ENCODE measurements at regions not wholly inside any gene's neighbourhood (a gene's known extent, or its start where the extent isn't known, plus 50 kb on each side); places are given as distances from the start of the nearest gene placed in this dataset.

DNA sequence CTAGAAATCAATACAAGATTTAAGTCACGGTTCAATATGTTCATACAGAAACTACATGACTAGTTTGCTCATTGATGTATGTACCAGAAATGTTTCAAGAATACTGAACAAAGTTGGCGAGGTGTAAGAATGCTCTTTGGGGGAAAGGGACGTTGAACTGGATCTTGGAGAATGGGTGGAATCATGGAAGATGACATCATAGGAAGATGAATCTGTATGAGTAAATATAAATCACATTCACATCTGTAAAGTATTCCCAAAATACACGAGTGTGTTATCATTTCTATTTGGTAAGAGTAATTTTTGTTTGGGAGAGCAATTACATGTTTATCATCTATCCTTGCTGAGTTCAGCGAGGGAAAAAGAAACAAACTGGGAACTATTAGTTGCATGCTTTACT, 162.2 kb upstream of the TMTC1 start:
- no peak overlapping the region for H3K4me3 ChIP-seq (ENCODE audit: low read depth in 1 of 3, low read length in 3 of 3)
- no peaks in the 10 kb centered on the region for H3K4me1 ChIP-seq (ENCODE audit: control insufficient read depth in 4 of 4, insufficient read depth in 4 of 4, low read length in 3 of 4)
- no peak for DNase-seq (ENCODE audit: low spot score)
- H3K9ac ChIP-seq (ENCODE audit: low read depth in 1 of 2, low read length in 2 of 2), result no peak overlapping the region
- H3K9me3 ChIP-seq (ENCODE audit: control insufficient read depth in 4 of 4, low read length in 3 of 4), result no peaks in the 10 kb centered on the region
- H3K27ac ChIP-seq (ENCODE audit: low read depth in 1 of 2, low read length in 2 of 2), result no peak overlapping the region
- no peak for TF ChIP-seq SP1 (IDR thresholded peaks at IDR 0.05)
- TF ChIP-seq HNF4G (IDR thresholded peaks at IDR 0.05), result no peak
- no peak for TF ChIP-seq JUND (IDR thresholded peaks at IDR 0.05)
- 64% methylated on average over 5 of the region's 5 CpGs for WGBS
- H3K27me3 ChIP-seq (ENCODE audit: control insufficient read depth in 4 of 4, insufficient read depth in 4 of 4, low read length in 3 of 4), result no peaks in the 10 kb centered on the region
- no peaks in the 10 kb centered on the region for H3K36me3 ChIP-seq (ENCODE audit: control insufficient read depth in 4 of 4, insufficient read depth in 3 of 4, low read depth in 1 of 4, low read length in 3 of 4)

DNA sequence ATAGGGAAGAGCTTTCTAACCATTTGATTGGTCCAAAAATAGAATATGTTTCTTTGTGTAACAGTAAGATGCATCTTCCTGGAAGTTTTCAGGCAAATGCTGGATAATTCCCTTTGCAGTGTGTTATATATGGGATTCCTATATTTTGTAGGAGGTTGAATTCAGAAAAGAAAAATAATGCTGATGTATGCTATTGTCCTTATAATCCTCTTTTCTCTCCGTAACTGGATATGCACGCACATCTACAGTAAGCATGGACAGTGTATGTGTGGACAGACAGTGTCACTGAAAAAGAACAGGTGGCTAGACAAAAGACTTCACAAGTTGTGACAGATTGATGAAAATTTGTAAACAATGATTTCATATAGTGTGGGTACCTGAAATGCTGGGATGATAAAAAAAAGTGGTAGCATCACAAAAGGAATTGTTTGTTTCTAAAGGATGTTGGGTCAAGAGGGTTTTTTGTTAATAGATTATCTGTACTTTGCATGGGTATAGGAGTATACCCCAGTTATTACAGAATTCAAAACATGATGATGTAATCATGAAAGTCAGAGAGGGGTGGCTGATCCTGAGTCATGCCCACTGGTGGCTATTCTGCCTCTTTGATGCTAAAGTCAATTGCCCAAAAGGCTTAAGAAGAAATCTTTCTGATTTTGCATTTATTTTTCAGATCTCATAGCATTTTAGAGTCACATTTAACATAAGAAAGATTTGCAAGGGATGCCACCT, 160.7 kb upstream of the TMTC1 start:
- Histone ChIP-seq H3K9ac (ENCODE audit: low read depth in 1 of 2, low read length in 2 of 2) (no peak overlapping the region), H3K4me1 (ENCODE audit: control insufficient read depth in 4 of 4, insufficient read depth in 4 of 4, low read length in 3 of 4) (no peaks in the 10 kb centered on the region), H3K36me3 (ENCODE audit: control insufficient read depth in 4 of 4, insufficient read depth in 3 of 4, low read depth in 1 of 4, low read length in 3 of 4) (no peaks in the 10 kb centered on the region), H3K27ac (ENCODE audit: low read depth in 1 of 2, low read length in 2 of 2) (no peak overlapping the region), H3K27me3 (ENCODE audit: control insufficient read depth in 4 of 4, insufficient read depth in 4 of 4, low read length in 3 of 4) (no peaks in the 10 kb centered on the region), H3K9me3 (ENCODE audit: control insufficient read depth in 4 of 4, low read length in 3 of 4) (peaks cover 0 to 6% (median 1%) of the 10 kb centered on the region in 4 donors), H3K4me3 (ENCODE audit: low read depth in 1 of 3, low read length in 3 of 3) (no peak overlapping the region)
- TF ChIP-seq FOXA2 (IDR thresholded peaks at IDR 0.05), result no peak
- no peak for TF ChIP-seq GABPA (IDR thresholded peaks at IDR 0.05 in 1 of 2, conservative IDR thresholded peaks at IDR 0.05 in 1 of 2)
- no peak for TF ChIP-seq FOXA1 (IDR thresholded peaks at IDR 0.05)
- TF ChIP-seq SP1 (IDR thresholded peaks at IDR 0.05), result no peak
- TF ChIP-seq, protein P1, sequence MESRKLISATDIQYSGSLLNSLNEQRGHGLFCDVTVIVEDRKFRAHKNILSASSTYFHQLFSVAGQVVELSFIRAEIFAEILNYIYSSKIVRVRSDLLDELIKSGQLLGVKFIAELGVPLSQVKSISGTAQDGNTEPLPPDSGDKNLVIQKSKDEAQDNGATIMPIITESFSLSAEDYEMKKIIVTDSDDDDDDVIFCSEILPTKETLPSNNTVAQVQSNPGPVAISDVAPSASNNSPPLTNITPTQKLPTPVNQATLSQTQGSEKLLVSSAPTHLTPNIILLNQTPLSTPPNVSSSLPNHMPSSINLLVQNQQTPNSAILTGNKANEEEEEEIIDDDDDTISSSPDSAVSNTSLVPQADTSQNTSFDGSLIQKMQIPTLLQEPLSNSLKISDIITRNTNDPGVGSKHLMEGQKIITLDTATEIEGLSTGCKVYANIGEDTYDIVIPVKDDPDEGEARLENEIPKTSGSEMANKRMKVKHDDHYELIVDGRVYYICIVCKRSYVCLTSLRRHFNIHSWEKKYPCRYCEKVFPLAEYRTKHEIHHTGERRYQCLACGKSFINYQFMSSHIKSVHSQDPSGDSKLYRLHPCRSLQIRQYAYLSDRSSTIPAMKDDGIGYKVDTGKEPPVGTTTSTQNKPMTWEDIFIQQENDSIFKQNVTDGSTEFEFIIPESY (IDR thresholded peaks at IDR 0.05), result no peak
- TF ChIP-seq, protein P2, sequence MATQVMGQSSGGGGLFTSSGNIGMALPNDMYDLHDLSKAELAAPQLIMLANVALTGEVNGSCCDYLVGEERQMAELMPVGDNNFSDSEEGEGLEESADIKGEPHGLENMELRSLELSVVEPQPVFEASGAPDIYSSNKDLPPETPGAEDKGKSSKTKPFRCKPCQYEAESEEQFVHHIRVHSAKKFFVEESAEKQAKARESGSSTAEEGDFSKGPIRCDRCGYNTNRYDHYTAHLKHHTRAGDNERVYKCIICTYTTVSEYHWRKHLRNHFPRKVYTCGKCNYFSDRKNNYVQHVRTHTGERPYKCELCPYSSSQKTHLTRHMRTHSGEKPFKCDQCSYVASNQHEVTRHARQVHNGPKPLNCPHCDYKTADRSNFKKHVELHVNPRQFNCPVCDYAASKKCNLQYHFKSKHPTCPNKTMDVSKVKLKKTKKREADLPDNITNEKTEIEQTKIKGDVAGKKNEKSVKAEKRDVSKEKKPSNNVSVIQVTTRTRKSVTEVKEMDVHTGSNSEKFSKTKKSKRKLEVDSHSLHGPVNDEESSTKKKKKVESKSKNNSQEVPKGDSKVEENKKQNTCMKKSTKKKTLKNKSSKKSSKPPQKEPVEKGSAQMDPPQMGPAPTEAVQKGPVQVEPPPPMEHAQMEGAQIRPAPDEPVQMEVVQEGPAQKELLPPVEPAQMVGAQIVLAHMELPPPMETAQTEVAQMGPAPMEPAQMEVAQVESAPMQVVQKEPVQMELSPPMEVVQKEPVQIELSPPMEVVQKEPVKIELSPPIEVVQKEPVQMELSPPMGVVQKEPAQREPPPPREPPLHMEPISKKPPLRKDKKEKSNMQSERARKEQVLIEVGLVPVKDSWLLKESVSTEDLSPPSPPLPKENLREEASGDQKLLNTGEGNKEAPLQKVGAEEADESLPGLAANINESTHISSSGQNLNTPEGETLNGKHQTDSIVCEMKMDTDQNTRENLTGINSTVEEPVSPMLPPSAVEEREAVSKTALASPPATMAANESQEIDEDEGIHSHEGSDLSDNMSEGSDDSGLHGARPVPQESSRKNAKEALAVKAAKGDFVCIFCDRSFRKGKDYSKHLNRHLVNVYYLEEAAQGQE (IDR thresholded peaks at IDR 0.05), result no peak
- TF ChIP-seq HNF4A (conservative IDR thresholded peaks at IDR 0.05), result no peak
- no peak for TF ChIP-seq RAD21 (IDR thresholded peaks at IDR 0.05)
- TF ChIP-seq TAF1 (conservative IDR thresholded peaks at IDR 0.05), result no peak
- TF ChIP-seq HNF4G (IDR thresholded peaks at IDR 0.05), result no peak
- DNase-seq (ENCODE audit: low spot score), result no peak
- 94% methylated on average over 2 of the region's 2 CpGs for WGBS

DNA sequence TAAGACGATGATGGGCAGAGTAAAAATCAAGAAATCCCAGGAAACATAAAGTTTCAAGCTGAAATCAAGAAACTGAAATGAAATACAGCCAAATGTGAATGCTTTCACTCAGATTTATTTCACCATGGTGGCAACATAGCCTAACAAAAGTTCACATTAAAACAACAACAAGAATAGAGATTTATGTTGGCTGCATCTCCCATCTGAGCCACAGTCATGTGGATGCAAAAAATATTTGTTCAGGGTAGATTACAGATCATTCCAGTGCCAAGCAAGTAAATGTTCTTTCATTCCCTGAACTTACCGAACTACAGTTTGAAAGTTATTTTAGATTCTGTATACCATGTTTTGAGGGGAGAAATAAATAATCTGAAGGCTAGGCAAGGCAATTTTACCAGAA, 159.9 kb upstream of the TMTC1 start:
- no peak overlapping the region for H3K4me3 ChIP-seq (ENCODE audit: low read depth in 1 of 3, low read length in 3 of 3)
- H3K36me3 ChIP-seq (ENCODE audit: control insufficient read depth in 4 of 4, insufficient read depth in 3 of 4, low read depth in 1 of 4, low read length in 3 of 4), result no peaks in the 10 kb centered on the region
- TF ChIP-seq TAF1 (conservative IDR thresholded peaks at IDR 0.05) (no peak), HNF4G (IDR thresholded peaks at IDR 0.05) (no peak), FOXA1 (IDR thresholded peaks at IDR 0.05) (no peak), YY1 (IDR thresholded peaks at IDR 0.05) (no peak), SP1 (IDR thresholded peaks at IDR 0.05) (no peak), HNF4A (conservative IDR thresholded peaks at IDR 0.05) (no peak)
- TF ChIP-seq, protein P3, sequence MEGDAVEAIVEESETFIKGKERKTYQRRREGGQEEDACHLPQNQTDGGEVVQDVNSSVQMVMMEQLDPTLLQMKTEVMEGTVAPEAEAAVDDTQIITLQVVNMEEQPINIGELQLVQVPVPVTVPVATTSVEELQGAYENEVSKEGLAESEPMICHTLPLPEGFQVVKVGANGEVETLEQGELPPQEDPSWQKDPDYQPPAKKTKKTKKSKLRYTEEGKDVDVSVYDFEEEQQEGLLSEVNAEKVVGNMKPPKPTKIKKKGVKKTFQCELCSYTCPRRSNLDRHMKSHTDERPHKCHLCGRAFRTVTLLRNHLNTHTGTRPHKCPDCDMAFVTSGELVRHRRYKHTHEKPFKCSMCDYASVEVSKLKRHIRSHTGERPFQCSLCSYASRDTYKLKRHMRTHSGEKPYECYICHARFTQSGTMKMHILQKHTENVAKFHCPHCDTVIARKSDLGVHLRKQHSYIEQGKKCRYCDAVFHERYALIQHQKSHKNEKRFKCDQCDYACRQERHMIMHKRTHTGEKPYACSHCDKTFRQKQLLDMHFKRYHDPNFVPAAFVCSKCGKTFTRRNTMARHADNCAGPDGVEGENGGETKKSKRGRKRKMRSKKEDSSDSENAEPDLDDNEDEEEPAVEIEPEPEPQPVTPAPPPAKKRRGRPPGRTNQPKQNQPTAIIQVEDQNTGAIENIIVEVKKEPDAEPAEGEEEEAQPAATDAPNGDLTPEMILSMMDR (IDR thresholded peaks at IDR 0.05; ENCODE audit: low read depth, low read length, missing input control), result no peak
- no peak overlapping the region for H3K9ac ChIP-seq (ENCODE audit: low read depth in 1 of 2, low read length in 2 of 2)
- H3K27me3 ChIP-seq (ENCODE audit: control insufficient read depth in 4 of 4, insufficient read depth in 4 of 4, low read length in 3 of 4), result no peaks in the 10 kb centered on the region
- no peak for DNase-seq (ENCODE audit: low spot score)
- H3K27ac ChIP-seq (ENCODE audit: low read depth in 1 of 2, low read length in 2 of 2), result no peak overlapping the region
- H3K4me1 ChIP-seq (ENCODE audit: control insufficient read depth in 4 of 4, insufficient read depth in 4 of 4, low read length in 3 of 4), result no peaks in the 10 kb centered on the region
- peaks cover 0 to 6% (median 1%) of the 10 kb centered on the region in 4 donors for H3K9me3 ChIP-seq (ENCODE audit: control insufficient read depth in 4 of 4, low read length in 3 of 4)
- 62% methylated on average over 2 of the region's 2 CpGs for WGBS
